GM13977 (cell line): ENCODE measurements at regions not wholly inside any gene's neighbourhood (a gene's known extent, or its start where the extent isn't known, plus 50 kb on each side); places are given as distances from the start of the nearest gene placed in this dataset.
"Not testable (repeated sequence)": the region's sequence is repeated elsewhere in the genome, so short reads cannot be mapped to it uniquely, and the experiment has no call there.

Source experiments
- DNase-seq: peaks from one replicate; pipeline ENCODE4 v3.0.0; 2012; ENCODE audit warnings: low spot score
- in situ Hi-C: fragments of 300-500 bp; cut with MboI; formaldehyde crosslinking; loops from one replicate; pipeline ENCODE4 v1.12.0; 2022; ENCODE audit warnings: low sequenced_read_pairs, low pct_unique_long_range_greater_than_20kb, mixed read lengths, inconsistent platforms; ENCODE audit not compliant: unreplicated experiment
- TF ChIP-seq, protein P1 (sequence below): IDR thresholded peaks from 2 replicates; pipeline ENCODE4 v1.5.1; 2012; ENCODE audit warnings: mild to moderate bottlenecking, control low read depth; ENCODE audit not compliant: insufficient read depth; ENCODE audit errors: extremely low read depth, missing control alignments

DNA sequence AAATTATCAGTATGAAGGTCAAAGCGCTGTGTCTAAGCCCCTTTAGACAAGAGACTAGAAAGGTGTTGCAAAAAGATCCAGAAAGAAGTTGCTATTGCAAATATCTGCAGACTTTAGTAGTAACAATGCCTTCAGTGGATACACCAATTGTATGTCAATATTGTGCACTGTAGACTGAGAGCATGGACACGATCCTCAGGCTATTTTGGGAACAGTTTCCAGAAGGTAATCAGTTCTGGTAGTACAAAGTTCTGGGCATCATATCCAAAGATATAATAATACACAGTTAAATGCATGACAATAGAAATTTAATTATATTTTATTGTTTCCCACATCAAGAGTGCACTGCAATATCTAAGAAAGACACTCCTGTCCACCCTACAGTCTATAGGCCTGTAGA, 84.1 kb upstream of the LUZP2 start:
- TF ChIP-seq, protein P1, sequence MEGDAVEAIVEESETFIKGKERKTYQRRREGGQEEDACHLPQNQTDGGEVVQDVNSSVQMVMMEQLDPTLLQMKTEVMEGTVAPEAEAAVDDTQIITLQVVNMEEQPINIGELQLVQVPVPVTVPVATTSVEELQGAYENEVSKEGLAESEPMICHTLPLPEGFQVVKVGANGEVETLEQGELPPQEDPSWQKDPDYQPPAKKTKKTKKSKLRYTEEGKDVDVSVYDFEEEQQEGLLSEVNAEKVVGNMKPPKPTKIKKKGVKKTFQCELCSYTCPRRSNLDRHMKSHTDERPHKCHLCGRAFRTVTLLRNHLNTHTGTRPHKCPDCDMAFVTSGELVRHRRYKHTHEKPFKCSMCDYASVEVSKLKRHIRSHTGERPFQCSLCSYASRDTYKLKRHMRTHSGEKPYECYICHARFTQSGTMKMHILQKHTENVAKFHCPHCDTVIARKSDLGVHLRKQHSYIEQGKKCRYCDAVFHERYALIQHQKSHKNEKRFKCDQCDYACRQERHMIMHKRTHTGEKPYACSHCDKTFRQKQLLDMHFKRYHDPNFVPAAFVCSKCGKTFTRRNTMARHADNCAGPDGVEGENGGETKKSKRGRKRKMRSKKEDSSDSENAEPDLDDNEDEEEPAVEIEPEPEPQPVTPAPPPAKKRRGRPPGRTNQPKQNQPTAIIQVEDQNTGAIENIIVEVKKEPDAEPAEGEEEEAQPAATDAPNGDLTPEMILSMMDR, result no peak
- in situ Hi-C loops, result no loop called here
- no peak for DNase-seq

DNA sequence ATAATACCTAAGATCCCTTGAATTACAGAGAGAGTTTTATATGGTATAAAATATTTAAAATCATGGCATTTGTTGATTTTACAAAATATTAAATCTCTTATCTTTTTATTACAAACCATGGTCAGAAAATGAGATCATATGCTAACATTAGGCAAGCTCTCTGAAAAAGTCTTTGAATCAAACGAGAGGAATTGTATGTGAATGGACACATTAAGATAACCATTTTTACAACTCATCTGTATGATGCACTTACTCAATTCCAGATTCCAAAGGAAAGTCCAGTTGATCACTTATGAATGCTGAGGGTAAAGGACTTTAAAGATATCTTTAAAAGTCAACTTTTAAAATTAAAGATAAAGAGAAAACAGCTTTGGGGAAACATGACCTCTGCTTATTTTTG, 83.5 kb upstream of the LUZP2 start:
- in situ Hi-C loops, result no loop called here
- DNase-seq, result no peak

DNA sequence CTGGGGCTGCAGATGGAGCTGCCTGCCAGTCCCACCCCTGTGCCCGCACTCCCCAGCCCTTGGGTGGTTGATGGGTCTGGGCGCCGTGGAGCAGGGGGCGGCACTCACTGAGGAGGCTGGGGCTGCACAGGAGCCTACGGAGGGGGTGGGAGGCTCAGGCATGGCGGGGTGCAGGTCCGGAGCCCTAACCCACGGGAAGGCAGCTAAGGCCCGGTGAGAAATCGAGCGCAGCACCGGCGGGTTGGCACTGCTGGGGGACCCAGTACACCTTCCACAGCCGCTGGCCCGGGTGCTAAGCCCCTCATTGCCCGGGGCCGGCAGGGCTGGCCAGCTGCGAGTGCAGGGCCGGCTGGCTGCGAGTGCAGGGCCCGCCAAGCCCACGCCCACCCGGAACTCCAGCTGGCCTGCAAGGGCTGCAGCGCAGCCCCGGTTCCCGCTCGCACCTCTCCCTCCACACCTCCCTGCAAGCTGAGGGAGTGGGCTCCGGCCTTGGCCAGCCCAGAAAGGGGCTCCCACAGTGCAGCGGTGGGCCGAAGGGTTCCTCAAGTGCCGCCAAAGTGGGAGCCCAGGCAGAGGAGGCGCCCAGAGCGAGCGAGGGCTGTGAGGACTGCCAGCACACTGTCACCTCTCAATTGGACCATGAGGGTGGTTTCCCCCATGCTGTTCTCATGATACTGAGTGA, 80.8 kb upstream of the LUZP2 start:
- in situ Hi-C loops, DNase-seq: not testable (repeated sequence)

More for the DNA sequence above, 83.5 kb upstream of the LUZP2 start:
- TF ChIP-seq, protein P1, result no peak

DNA sequence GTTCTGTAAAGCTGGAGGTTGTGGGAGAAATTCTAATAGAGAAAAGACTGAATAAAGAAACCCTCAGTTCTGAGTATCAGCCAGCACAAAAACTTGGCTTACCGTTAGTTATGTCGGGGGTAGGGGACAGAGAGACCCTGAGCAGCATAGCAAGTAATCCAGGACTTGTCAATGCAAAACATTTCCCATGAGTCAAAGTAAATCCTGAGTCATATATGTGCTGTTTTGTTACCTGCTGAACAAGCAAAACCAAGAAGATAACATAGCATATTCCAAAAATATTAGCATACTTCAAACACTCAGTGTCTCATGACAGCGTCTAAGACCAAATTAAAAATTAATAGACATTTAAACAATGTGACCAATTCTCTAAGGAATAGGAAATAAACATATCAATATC, 75.1 kb upstream of the LUZP2 start:
- in situ Hi-C loops, result no loop called here
- TF ChIP-seq, protein P1, result no peak
- no peak for DNase-seq

DNA sequence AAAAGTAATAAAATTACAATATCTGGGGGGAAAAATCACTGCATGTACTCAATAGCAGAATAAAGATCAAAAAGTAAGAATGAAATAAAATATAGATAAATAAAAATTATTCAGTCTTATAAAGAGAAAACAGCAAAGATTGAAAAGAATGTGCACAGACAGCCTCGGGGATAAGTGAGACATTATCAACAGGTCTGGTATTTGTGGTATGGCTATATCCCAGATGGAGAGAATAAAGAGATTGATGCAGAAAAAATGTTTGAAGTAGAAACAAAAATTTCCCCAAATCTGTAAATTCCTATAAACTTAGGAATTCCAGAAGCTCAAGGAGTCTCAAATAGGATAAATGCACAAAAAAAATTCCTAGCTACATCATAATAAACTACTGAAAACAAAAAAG, 74.5 kb upstream of the LUZP2 start:
- DNase-seq, result no peak
- in situ Hi-C loops, result no loop called here
- TF ChIP-seq, protein P1, result no peak

DNA sequence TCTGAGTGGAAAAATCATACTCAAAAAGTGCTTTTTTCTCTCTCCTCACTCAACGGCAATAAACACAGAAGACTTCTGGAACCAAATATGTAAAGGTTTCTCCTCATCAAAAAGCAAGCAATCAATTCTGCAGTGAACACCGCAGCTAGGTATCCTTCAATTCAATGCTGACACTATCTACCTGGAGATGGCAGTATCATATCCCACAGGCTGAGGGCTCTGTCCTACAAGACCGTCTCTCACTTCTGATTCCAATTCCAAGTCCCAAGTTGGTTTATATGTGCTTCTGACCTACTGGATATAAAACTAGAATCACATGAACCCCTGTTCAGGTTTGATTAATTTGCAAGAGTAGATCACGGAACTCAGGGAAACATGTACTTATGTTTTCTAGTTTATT, 59.7 kb upstream of the LUZP2 start:
- TF ChIP-seq, protein P1, result no peak
- in situ Hi-C loops, result no loop called here
- no peak for DNase-seq
